HUES64 (cell line): ENCODE measurements at regions not wholly inside any gene's neighbourhood (a gene's known extent, or its start where the extent isn't known, plus 50 kb on each side); places are given as distances from the start of the nearest gene placed in this dataset.

Experiments used
- H3K27ac ChIP-seq: 2 replicates; pipeline ENCODE4 v1.7.0; 2013; ENCODE audit warnings: low read depth, low read length, inconsistent platforms
- H3K27me3 ChIP-seq: 2 replicates; pipeline ENCODE4 v1.6.1; 2013; ENCODE audit warnings: mild to moderate bottlenecking, low read length; ENCODE audit not compliant: insufficient read depth
- H3K36me3 ChIP-seq: 2 replicates; pipeline ENCODE4 v1.6.1; 2013; ENCODE audit warnings: mild to moderate bottlenecking, low read length; ENCODE audit not compliant: insufficient read depth
- H3K4me1 ChIP-seq: 2 replicates; pipeline ENCODE4 v1.6.1; 2013; ENCODE audit warnings: mild to moderate bottlenecking, low read length, moderate library complexity; ENCODE audit not compliant: insufficient read depth
- H3K4me3 ChIP-seq: 2 replicates; pipeline ENCODE4 v1.5.1; 2013; ENCODE audit warnings: mild to moderate bottlenecking, low read length, moderate library complexity
- H3K9ac ChIP-seq: 2 replicates; pipeline ENCODE4 v1.6.1; 2013; ENCODE audit warnings: mild to moderate bottlenecking, low read depth, low read length
- H3K9me3 ChIP-seq: 2 replicates; pipeline ENCODE4 v1.6.1; 2013; ENCODE audit warnings: low read depth, low read length; ENCODE audit not compliant: insufficient read depth
- WGBS: fragments of 150-250, 120-280 bp; methylation state at CpG from one replicate; pipeline ENCODE4 v1.1.7; 2013; ENCODE audit warnings: missing lambda C conversion rate; 5-methylcytosine and 5-hydroxymethylcytosine counted together

DNA sequence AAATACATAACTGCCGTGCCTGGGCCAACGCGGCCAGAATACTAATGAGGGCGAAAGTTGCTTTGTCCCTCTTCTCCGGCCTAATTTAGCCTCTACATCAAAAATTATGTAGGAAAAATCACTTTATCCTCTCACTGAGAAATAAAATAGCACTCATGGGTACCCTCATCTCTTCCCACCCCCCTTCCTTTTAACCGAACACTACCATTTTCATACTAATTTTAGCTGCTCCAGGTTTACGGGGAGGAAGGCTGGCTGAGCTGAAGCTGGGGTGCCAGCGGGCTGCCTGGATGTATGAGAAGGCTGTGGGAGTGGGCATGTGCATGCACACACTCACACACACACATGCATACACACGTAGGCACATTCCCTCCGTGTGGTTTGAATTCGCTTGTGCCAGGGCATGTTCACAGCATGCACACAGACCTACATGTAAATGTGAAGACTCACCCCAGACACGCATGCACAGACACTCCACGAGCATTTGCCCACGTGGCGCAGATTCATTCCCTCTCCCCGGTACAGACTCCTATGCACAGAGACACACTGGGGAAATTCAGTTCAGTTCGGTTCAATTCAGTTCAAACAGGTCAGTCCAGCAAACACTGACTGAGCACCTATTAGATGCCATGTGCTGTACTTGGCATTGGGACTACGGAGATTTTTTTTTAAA lies 145.1 kb downstream of the MRM1 start:
- H3K9me3 ChIP-seq = no peaks in the 10 kb centered on the region
- no peak overlapping the region for H3K4me3 ChIP-seq
- 93% methylated on average over 17 of the region's 18 CpGs for WGBS
- no peak overlapping the region for H3K9ac ChIP-seq
- peaks cover 9% of the 10 kb centered on the region for H3K4me1 ChIP-seq
- no peak overlapping the region for H3K27ac ChIP-seq
- H3K27me3 ChIP-seq = no peaks in the 10 kb centered on the region
- no peaks in the 10 kb centered on the region for H3K36me3 ChIP-seq

DNA sequence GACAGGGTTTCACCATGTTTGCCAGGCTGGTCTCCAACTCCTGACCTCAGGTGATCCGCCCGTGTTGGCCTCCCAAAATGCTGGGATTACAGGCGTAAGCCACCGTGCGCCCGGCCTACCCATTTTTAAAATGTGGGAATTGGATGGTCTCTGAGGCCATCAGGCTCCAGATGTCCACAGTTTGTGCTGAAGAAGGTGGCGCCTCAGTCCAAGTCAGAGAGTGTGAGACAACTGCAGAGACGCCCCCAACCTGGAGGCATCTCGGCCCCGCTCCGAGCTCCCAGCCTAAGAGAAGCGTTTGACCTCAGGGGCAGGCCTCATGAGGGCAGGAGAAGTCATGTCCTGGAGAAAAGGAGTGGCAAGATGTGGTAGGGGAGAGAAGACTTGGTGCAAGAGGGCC lies 146.5 kb downstream of the MRM1 start:
- Histone ChIP-seq H3K9ac (no peak overlapping the region), H3K27me3 (no peaks in the 10 kb centered on the region), H3K27ac (no peak overlapping the region), H3K36me3 (no peaks in the 10 kb centered on the region), H3K9me3 (no peaks in the 10 kb centered on the region), H3K4me3 (no peak overlapping the region), H3K4me1 (peaks cover 1% of the 10 kb centered on the region)
- WGBS = 94% methylated on average over 12 of the region's 12 CpGs

DNA sequence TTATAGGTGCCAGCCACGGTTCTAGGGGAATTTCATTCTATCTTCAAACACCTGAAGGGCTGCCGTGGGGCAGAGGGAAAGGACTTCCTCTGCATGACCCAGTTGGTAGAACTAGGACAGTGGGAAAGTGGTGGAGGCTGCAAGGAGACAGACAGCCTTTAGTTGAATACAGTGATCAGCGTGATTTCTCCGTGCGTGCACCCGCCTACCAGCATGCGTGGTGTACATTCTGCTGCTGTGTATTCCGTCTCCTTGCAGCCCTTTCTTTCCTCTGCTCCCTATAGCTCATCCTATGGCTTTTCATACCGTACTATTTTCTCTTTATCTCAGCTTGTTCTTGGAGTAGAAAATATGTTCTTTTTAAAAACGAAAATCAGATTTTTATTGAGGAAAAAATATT lies 146.9 kb downstream of the MRM1 start:
- 91% methylated on average over 9 of the region's 10 CpGs for WGBS
- no peaks in the 10 kb centered on the region for H3K27me3 ChIP-seq

DNA sequence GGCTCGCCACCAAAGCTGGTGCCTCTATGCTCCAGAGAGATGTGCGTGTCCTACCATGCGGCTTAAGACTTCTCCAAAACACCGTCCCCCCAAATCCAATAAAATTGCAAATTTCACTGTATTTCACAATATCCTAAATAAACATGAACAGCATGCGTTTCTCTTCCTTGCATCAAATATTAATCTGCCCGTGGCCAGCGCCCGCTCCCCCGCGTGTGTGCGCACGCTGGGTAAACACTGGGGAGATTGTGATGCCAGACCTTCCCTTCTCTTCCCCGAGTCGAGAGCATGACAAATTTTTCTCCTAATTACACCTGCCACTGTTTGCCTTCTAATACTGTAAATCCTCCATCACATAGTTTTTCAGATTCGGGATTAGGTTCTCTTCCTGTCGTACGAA lies 148.1 kb downstream of the MRM1 start:
- H3K27ac ChIP-seq = no peak overlapping the region
- H3K9me3 ChIP-seq = no peaks in the 10 kb centered on the region
- H3K9ac ChIP-seq = no peak overlapping the region
- H3K36me3 ChIP-seq = no peaks in the 10 kb centered on the region
- 92% methylated on average over 17 of the region's 17 CpGs for WGBS
- H3K4me3 ChIP-seq = no peak overlapping the region
- no peaks in the 10 kb centered on the region for H3K4me1 ChIP-seq
- H3K27me3 ChIP-seq = no peaks in the 10 kb centered on the region

More for the DNA sequence above, 146.9 kb downstream of the MRM1 start:
- H3K36me3 ChIP-seq = no peaks in the 10 kb centered on the region
- H3K4me1 ChIP-seq = no peaks in the 10 kb centered on the region
- no peak overlapping the region for H3K9ac ChIP-seq
- no peak overlapping the region for H3K27ac ChIP-seq
- no peak overlapping the region for H3K4me3 ChIP-seq
- H3K9me3 ChIP-seq = no peaks in the 10 kb centered on the region

DNA sequence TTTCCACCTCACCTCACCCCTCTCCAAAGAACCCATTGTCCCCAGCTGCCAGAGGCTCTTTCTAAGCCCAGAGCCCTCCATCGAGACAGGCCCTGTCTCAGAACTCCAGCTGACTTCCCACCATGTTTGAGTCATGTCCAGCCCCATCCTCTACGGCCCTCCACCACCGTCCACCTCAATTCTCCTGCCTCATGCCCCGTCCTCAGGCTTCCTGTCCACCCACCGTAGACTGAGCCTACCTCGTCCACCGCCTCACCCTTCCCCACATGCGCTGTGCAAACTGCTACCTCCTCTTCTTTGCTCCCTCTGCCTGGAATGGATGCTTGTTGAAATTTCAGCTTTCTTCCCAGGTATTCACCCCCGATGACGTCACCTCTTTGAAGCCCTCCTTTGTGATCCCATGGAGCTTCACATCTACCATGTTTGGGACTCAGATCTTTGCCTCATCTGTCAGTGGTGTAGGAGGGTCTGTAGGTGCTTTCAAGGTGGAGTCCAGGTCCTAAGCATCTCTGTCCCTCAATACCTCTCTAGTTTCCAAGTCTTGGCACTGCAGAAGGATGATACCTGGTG lies 149.0 kb downstream of the MRM1 start:
- H3K27ac ChIP-seq = no peak overlapping the region
- H3K36me3 ChIP-seq = no peaks in the 10 kb centered on the region
- H3K27me3 ChIP-seq = no peaks in the 10 kb centered on the region
- no peaks in the 10 kb centered on the region for H3K4me1 ChIP-seq
- no peak overlapping the region for H3K9ac ChIP-seq
- WGBS = 93% methylated on average over 10 of the region's 10 CpGs
- H3K4me3 ChIP-seq = no peak overlapping the region
- H3K9me3 ChIP-seq = no peaks in the 10 kb centered on the region

DNA sequence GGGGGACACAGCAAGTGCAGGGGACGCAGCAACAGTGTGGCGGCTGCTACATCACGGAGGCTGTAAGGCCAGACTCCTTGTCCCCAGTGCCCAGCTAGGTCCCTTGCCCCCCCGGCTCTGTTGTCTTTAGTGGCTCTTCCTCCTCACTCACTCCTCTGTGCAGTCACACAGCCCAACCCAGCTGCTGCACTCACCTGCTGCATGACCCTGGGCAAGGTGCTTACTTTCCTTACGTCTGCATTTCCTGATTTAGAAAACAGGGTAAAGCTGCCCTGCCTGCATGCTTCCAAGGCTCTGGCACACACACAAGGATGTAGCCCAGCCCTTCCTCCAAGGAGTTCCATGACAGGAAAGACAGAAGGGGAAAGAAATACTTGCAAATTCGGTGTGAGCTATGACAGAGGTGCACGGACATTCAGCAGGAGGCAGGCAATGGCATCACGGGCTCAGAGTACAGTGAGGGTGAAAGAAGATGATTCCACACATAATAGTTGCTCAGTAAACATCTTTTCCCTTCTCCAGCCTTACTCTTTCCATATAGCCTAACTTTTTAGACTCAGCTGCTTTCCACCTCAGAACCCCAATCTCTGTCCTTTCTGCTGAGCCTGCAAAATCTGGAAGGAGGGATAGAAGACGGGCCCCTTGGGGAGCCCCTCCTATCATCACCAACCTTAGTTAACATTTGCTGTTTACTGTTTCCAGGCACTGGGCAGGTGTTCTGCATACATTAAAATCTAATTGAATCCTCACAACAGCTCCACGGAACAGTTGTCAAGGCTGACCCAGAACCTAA lies 150.9 kb downstream of the MRM1 start:
- Histone ChIP-seq H3K27me3 (no peaks in the 10 kb centered on the region), H3K36me3 (no peaks in the 10 kb centered on the region), H3K27ac (no peak overlapping the region), H3K9ac (no peak overlapping the region), H3K4me1 (no peaks in the 10 kb centered on the region), H3K4me3 (no peak overlapping the region), H3K9me3 (no peaks in the 10 kb centered on the region)
- WGBS = 83% methylated on average over 10 of the region's 10 CpGs

DNA sequence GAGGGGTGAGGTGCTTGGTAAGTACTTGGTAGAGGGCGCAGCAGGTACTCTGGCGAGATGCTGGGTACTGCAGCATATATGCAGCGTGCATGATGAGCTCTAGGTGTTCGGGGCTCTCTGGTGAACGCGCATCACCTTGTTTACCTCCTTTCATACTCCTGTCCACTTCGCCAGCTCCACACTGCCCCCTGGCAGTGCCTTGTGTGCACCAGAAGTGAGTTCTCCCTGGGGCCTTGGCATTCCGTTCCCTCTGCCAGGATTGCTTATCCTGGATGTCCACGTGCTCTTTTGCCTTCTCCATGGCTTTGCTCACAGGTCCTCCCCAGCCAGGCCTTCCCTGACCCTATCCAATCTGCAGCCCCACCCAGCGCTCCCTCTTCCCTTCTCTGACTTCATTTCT lies 154.2 kb downstream of the MRM1 start:
- Histone ChIP-seq H3K36me3 (no peaks in the 10 kb centered on the region), H3K27me3 (no peaks in the 10 kb centered on the region)
- 63% methylated on average over 10 of the region's 10 CpGs for WGBS

DNA sequence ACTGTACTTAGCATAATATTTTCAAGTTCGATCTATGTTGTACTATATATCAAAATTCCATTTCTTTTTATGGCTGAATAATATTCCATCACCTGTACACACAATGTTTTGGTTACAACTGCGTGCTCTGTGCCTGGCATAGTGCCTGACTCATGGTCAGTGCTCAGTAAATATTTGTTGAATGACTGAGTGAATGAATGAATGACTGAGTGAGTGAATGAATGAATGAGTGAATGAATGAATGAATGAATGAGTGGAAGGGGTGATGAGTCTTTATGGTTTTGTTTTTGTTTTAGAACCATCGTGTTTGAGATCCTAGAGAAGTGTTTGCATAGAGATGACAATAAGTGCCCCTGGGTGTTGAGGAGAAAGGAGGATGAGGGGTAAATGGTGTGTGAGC lies 155.3 kb downstream of the MRM1 start:
- H3K4me1 ChIP-seq = 0 out of 2 replicates have a peak, but pooled peaks cover 2% of the 10 kb centered on the region
- no peaks in the 10 kb centered on the region for H3K9me3 ChIP-seq
- WGBS = 91% methylated on average over 2 of the region's 3 CpGs
- no peak overlapping the region for H3K27ac ChIP-seq
- H3K27me3 ChIP-seq = no peaks in the 10 kb centered on the region
- no peaks in the 10 kb centered on the region for H3K36me3 ChIP-seq
- no peak overlapping the region for H3K4me3 ChIP-seq
- H3K9ac ChIP-seq = no peak overlapping the region

More for the DNA sequence above, 154.2 kb downstream of the MRM1 start:
- Histone ChIP-seq H3K9ac (no peak overlapping the region), H3K4me1 (no peaks in the 10 kb centered on the region), H3K27ac (no peak overlapping the region), H3K4me3 (no peak overlapping the region), H3K9me3 (no peaks in the 10 kb centered on the region)

DNA sequence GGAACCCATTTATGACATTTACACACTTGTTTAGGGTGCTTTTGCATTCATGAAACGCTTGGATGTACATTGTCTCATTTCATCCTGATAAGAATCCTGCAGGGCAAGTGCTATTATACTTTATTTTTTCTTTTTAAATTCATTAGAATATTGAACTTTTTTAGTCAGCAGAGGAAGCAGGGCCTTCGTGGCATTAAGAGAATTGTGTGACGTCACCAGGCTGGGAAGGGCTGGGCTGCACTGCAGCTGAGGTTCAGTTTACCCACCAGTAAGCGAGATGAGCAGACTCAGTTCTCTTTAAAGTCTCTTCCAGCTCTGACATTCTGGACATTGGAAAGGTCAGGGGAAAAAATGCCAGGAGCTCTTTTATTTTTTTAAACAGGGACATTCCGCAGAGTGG lies 159.0 kb downstream of the MRM1 start:
- Histone ChIP-seq H3K9ac (no peak overlapping the region), H3K27me3 (no peaks in the 10 kb centered on the region), H3K9me3 (no peaks in the 10 kb centered on the region), H3K27ac (no peak overlapping the region), H3K36me3 (no peaks in the 10 kb centered on the region), H3K4me3 (no peak overlapping the region), H3K4me1 (peaks cover 7% of the 10 kb centered on the region; the same call in 1 of the 2 replicates)
- 83% methylated on average over 5 of the region's 5 CpGs for WGBS

DNA sequence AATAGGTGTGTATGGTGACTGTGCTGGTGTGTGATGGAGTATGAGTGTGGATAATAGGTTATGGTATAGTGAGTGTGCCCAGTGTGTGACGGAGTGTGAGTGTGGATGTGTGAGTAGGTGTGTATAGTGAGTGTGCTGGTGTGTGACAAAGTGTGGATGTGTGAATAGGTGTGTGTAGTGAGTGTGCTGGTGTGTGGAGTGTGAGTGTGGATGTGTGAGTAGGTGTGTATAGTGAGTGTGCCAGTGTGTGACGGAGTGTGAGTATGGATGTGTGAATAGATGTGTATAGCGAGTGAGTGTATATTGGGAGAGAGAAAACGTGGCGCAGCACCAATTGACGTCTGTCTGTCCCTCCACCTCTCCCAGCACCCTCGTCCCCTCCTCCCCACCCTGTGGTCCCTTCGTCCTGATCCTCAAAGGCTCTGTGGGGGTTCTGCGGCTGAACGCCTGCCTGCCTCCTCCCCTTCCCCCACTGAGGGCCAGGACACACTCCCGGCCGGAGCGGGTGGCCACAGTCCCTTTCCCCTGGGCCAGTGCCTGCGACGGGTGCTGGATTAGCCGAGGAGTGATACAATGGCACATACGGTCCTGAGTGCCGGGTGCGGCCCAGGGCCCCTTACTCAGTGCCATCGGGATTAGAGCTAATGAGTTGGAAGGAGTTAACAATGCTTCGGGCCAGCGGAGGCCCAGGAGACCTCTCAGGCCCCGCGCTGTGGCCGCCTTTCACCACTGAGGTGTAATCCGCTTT lies 160.0 kb downstream of the MRM1 start:
- Histone ChIP-seq H3K4me1 (peaks cover 7% of the 10 kb centered on the region; the same call in 1 of the 2 replicates), H3K9ac (no peak overlapping the region), H3K36me3 (no peaks in the 10 kb centered on the region), H3K27me3 (no peaks in the 10 kb centered on the region), H3K4me3 (no peak overlapping the region), H3K27ac (no peak overlapping the region), H3K9me3 (no peaks in the 10 kb centered on the region)
- 65% methylated on average over 26 of the region's 26 CpGs for WGBS
